GM21526 (cell line): ENCODE measurements at regions not wholly inside any gene's neighbourhood (a gene's known extent, or its start where the extent isn't known, plus 50 kb on each side); places are given as distances from the start of the nearest gene placed in this dataset.
"Not testable (repeated sequence)": the region's sequence is repeated elsewhere in the genome, so short reads cannot be mapped to it uniquely, and the experiment has no call there.

Source experiments
- ATAC-seq: cut with Tn5 transposase; IDR thresholded peaks from one replicate; pipeline ENCODE4 v1.9.1; 2021; ENCODE audit warnings: moderate library complexity; ENCODE audit not compliant: unreplicated experiment, low FRiP score

DNA sequence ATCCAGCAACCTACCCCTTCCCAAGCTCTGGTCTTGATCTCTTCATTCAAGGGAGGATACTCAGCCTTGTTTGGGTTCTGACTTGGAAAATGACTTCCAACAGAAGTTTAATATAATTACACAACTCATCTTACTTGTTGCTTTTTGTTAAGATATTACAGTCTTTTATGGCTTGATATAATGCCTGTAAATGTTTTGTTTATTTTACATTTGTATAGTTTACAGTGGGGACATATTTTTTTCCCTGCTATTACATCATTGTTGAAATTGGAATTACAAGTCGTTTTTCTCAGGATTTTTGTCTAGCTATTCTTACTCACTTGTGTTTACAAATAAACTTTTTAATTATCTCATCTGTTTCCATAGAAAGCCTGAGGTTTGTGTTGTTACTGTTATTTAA lies 436.0 kb downstream of the CNTNAP4 start:
- no peak for ATAC-seq

DNA sequence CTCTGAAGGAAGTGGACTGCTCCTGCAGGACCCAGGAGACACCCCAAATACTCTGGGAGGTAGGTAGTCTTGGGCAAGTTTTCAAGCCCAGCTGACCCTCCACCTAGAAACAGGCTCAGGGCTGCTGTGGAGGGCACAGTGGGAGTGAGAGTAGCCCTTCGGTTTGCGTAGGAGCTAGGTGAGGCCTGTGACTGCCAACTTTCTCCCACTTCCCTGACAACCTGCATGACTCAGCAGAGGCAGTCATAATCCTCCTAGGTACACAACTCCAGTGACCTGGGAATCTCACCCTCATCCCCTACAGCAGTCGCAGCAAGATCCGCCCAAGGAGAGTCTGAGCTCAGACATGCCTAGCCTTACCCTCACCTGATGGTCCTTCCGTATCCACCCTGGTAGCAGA lies 439.1 kb downstream of the CNTNAP4 start:
- not testable (repeated sequence) for ATAC-seq

DNA sequence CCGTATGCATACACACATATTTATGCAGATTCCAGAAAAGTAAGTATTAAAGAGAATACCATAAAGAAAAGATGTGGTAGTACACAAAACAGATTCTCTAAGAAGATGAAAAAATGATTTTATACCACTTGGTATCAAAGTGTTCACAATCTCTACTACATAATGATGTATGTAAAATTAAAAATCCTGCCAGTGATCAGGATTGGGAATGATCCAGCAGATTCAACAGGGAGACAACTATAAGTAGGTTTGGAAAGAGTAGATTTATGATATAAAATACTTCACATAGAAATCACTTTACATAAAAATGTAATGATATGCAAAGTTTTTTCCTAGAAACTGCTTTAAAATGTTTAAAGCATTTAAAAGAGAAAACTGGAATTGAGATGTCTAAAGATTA lies 447.0 kb downstream of the CNTNAP4 start:
- ATAC-seq: no peak

DNA sequence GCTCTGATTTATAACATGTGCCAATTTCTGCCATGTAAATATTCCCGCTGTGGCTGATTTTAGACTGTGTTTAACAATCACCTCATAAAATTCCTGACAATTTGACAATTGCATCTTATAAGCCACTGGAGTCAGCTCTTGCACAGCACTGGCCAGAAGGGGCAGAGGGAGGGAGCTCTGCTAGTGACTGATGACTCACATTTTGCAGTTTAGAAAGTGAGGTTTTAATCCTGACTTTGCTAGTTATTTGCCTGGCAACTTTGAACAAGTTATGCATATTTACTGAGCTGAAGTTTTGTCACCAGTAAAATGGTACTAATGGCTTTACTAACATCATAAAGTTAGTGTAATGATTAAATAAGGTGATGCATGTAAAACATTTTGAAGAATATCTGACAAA lies 452.3 kb downstream of the CNTNAP4 start:
- no peak for ATAC-seq

DNA sequence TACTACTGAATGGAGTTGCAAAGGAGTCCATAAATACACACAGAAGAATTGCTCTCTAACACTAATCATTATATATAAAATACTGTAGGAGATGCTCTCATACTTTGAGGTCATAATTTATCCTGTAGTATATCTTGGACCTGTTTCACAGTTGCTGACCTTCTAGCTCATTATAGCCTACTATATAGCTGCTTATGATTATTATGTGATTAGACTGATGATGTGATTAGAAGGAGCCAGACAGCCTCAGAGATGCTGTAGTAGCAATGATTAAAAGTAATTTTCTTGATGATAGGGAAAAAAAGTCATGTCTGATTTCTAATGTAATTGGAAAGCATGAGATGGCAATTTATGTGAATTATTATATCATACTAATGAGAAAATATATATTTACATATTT lies 455.7 kb downstream of the CNTNAP4 start:
- ATAC-seq: no peak

DNA sequence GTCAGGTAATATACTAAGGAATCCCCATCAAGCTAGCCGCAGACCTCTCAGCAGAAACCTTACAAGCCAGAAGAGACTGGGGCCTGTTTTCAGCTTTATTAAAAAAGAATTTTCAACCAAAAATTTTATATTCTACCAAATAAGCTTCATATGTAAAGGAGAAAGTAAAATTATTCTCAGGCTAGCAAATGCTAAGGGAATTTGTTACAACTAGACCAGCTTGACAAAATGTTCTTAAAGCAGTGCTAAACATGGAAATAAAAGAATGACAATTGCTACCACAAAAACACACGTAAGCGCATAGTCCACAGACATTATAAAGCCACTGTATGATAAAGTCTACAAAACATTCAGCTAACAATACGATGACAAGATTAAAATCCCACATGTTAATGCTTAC lies 449.4 kb upstream of the MON1B start:
- ATAC-seq: no peak

DNA sequence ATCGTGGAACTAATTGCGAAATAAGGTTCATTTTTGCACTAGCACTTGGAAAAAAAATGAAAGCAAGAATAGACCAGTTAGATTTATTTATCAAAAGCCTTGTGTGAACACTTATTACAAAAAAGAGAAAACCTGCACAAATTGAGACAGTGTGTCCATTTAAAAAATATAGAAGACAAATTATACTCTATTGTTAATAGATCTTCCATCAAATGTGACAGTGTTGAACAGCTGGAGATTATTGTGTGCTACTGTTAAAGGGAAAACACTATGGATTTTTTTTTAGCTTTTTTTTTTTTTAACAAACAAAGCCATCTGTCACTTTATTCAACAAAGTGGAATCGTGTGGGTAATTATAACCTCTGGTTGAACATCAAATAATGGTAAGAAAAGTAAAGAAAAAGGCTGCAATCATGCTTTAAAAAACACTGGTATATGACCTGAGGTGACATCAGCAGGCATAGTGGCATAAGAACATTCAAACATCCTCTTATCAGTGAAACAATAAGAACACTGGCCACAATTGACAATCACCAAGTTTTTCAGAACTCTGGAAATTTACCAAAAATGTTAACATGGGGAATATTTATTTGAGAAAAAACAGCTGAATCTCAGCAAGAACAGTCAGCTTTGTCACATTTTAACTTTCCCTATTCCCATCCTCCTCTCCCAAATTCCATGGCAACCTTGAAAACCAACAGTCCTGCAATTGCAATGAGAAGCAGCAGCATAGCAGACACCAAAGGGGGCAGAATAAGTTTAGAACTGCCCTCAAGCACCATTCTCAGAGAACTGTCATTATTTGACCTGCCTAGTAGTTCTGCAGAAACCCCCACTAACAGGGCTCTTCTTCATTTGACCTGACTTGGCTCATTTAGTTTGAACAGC lies 442.3 kb upstream of the MON1B start:
- ATAC-seq: no peak

DNA sequence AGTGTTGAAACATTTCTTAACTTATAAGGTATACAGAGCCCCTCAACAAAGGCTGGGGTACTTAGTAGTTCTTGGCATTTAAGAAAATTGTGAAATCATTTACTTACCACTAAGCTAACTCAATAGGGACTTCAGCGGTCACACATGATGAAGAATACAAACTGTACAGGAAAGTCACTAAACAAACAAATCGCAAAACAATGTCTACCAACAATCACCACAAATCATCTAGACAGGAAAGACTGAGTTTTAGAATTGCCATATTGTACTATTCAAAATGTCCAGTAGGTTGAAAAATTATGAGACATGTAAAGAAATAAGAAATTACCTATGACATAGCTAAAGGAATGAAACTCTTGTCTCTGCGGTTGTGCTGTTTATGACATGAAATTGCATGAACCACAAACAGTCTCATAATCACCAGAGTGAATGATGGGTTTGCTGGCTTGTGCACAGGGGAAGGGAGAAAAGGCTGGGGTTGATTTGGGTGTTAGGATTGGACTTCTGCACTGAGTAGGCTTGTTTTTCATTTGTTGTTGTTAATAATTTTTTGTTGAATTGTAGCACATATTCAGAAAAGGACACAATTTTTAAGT lies 441.1 kb upstream of the MON1B start:
- no peak for ATAC-seq

DNA sequence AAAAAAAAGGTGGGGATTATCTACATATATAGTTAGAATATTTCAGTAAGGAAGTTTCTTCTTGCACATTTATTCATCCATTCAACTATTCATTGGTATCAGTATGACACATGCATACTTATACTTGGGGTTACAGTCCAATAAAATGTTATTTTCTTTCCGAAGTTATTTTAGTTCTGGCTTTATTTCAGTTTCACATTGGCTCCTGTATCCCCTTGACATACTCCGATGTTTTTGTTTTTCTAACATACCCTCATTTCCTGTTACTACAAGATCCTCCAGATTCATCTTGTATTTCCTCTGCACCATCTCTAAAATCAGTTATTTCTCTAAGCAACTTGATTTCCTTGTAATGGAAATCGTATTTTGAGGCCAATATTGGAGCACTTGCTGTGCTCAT lies 435.5 kb upstream of the MON1B start:
- no peak for ATAC-seq

DNA sequence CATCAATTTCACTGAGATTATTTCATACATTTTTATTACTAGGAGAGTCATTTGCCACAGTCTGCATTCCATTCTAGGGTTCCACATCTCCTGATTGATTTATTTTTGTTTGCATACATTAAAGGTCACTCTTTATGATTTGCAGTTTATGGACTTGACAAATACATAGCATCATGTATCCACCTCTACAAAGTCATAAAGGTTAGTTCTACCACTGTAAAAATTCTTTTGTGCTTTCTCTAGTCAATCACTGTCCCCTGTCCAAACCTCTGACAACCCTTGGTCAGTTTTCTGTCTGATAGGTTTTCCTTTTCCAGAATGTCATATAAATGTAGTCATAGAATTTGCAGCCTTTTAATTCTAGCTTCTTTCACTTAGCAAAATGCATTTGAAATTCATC lies 434.6 kb upstream of the MON1B start:
- no peak for ATAC-seq

DNA sequence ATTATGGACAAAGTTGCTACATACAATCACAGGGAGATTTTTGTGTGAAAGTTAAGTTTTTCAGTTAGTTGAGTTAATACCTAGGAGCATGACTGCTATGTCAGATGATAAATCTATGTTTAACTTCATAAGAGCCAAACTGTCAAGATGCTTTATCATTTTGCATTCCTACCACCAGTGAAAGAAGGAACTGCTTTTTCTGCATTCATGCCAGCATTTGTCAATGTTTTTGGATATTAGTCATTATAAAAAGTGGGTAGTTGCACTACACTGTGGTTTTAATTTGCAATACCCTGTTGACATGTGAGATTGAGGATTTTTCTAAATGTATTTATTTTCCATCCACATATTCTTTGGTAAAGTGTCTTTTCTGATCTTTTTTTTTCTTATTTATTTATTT lies 434.0 kb upstream of the MON1B start:
- ATAC-seq: no peak

DNA sequence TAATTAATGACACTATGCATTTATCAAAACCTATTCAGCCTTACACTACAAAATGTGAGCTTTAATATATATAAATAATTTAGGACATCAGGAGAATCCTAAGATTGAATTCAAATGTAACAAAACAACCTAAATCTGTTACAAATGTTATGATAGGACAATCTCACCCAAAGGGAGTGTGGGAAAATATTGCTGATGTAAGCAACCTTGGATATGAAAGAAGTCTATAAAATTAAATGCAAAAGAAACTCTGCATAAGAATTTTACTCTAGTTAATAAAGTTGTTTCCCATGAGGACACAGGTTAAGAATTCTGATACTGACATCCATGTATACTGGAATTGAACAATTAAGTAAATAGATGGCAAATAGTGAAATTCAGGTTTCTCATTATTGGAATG lies 424.5 kb upstream of the MON1B start:
- ATAC-seq: no peak

DNA sequence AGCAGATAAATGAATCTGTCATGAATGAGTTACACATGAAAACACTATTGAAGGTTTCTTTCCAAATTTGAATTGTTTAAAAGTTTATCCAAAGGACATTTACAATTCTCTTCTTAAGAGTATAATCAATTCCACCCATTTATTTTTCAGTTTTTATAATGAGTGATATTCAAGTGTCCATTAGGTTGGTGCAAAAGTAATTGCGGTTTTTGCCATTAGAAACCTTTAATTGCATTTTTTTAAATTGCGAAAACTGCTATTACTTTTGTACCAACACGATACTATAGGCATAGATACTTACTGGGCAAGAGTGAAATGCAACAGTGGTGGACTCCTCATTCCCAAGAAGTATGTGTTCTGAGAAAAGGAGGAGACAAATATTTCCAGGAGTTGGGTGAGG lies 422.7 kb upstream of the MON1B start:
- ATAC-seq: no peak

DNA sequence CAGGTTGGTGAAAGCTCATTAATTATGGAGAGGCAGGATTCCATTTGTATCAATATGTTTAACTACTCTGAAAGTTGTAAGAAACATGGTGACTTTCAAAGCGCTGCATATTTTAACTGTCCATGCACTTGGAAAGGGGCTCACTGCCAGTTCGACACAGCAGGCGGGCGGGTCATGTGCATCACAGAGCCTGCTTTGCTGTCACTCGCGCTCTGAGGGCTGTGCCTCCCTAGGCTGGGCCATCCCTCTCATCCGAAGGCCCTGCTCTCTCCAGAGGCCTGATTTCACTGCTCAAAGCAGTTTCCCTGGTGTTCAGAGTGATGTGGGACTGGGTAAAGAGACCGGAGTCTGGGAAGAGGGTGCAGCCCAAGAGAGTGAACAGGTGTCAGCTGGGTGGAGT lies 422.0 kb upstream of the MON1B start:
- no peak for ATAC-seq

DNA sequence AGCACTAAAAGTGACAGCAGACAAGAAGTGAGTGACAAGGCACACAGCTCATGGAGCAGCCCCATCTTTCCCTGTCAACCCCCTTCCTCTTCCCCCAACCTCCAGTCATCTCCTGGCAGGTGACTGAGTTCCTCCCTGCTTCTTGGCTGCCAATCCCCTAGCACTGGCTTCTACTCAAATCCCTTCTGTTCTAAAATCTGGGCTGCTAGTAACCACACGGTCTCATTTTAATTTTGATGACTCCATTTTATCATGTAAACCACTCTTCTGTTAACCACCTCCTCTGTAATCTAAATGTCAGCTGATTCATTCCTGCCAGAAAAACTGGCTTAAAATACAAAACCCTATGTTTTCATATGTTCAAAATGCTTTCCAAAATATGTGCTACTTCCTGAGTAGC lies 419.8 kb upstream of the MON1B start:
- ATAC-seq: no peak

DNA sequence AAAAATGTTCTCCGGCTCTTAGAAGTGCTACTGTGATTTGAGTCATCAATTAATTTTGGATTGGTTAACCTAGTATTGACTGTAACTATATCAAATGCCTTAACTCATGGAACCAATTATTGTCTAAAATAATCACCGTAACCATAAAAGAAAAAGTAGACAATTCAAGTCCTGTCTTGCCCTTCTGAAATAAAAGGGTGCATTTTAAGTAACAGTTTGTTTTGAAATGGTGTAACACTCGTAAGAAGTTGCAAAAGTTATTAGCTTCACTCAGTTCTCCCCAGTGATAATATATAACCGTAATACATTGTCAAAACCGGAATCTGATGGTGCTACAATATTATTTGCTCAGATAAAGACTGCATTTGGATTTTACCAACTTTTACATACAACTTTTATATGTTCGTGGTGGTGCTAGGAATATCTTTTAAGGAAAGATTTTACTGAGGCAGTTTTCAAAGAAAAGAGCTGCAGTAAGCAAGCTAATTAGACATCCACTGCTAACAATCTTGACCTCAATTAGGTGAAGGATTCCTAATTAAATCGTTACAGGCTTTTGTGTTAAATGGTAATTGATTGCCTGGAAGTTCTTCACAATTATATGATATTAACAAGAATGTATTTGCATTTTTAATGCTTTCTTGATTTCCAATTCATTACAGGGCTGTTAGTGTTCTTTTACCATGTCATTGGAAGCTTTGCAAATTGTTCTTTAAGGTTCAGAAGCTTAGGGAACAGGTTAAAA lies 413.1 kb upstream of the MON1B start:
- ATAC-seq: no peak

DNA sequence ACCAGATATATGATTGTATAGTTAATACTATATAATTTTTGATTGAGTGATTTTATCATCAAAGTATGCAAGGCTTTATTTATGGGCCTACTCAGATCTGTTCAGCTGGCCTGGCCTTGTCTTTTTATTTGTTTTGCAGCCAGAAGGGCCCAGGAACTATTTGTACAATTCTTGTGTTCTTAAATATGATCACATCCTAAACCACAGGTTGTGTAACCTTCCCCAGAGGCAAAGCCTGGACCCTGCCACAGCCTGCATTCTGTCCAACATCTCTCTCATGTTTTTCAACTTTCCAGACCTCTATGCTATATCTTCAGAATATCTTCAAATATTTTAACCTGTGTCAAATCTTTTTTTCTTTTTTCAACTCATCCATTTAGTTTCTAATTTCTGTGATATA lies 410.4 kb upstream of the MON1B start:
- no peak for ATAC-seq

DNA sequence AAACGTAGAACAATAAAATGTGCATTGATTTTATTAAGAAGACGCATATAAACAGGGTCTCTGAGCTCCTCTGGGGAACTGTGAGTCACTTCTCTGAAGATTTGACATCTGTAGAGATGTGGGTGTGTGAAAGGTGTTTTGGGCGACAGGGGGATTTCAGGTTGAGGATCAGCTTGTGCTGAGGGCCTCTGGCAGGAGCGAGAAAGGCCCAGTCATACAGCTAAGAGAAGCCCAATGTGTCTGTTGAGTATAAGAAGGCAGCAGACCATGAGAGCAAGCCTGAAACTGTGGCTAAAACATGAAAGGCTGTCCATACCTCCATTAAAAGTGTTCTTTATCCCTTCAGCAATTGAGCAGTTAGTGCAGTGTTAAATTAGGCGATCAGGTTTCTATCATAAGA lies 406.5 kb upstream of the MON1B start:
- no peak for ATAC-seq

DNA sequence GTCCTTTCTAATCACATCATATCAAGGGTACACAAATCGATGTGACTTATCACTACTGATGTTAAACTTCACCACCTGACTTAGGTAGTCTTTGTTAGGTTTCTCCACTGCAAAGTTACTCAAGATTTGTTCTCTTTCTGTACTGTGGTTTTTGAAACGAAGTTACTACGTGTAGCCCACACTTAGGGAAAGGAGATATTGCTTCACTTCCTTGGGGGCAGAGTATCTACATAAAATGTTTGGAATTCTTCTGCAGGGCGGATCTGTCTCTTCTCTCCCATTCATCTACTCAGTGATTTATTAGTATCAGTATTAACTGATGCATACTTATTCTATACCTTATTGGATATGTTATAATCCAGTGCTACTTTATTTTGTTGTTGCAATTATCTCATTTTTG lies 403.6 kb upstream of the MON1B start:
- no peak for ATAC-seq

DNA sequence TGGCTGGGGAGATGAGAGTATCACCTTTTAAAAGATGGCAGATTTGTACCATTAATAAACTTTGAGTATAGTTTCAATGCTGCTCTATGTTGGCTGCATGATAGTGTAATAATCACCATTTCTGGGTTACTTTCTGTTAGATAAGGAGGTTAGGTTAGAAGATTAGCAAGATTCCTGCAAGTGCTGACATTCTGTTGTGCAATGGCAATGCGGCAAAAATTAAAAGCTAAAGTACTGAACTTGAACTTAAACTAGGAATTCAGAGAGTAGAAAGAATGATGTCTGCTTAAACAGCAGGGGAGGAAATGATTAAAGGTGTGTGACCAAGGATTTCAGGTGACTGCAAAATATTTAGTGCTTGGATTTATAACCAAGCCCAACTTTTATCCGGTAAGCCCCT lies 399.8 kb upstream of the MON1B start:
- ATAC-seq: no peak

DNA sequence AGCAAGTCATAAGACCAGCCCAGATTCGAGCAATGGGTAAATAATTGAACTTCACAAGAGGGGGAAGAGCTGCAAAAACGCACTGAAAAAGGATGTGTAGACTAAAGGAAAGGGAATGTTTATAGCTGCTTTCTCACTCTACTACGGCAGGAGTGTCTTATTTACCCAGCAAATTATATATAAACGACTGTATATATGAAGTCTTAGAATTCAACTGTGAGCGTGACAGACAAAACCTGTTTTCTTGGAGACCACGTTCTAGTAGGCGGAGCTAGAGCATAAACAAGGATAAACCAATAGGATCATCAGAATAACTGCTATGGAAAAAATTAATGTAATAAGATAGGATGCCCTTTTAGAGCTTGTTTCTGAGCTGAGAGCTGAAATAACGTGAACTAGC lies 394.6 kb upstream of the MON1B start:
- ATAC-seq: no peak

DNA sequence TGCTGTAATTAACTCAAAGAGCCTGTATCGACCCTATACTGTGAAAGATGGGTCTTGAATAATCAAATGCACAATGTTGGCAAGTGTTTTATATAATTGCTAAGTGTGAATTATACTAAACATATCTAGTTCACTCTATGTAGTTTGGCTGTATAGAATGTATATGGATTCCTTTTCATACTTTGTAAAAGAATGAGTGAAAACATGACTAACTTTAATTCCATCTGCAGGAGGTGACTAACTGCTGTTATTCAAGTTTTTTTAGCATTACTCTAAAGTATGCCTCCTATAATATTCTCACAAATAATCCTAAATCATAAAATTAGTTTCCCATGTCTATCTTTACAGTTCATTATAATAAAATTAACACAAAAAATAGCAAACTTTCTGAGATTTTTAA lies 394.0 kb upstream of the MON1B start:
- no peak for ATAC-seq
